H9 (cell line): ENCODE measurements at regions not wholly inside any gene's neighbourhood (a gene's known extent, or its start where the extent isn't known, plus 50 kb on each side); places are given as distances from the start of the nearest gene placed in this dataset.

Source experiments
- DNase-seq: peaks from one replicate; pipeline ENCODE4 v3.0.0-alpha.2; 2017
- H2AFZ ChIP-seq: one replicate; pipeline ENCODE4 v1.6.1; 2013; ENCODE audit warnings: mild to moderate bottlenecking, low read length, control low read depth, moderate library complexity
- H2AK5ac ChIP-seq: 2 replicates; pipeline ENCODE4 v1.6.1; 2013; ENCODE audit warnings: low read length, control low read depth, mixed read lengths; ENCODE audit not compliant: insufficient read length
- H2BK120ac ChIP-seq: one replicate; pipeline ENCODE4 v1.6.1; 2013; ENCODE audit warnings: low read depth, mild to moderate bottlenecking, low read length, control low read depth, inconsistent platforms; ENCODE audit not compliant: poor library complexity, severe bottlenecking
- H2BK12ac ChIP-seq: 2 replicates; pipeline ENCODE4 v1.6.1; 2013; ENCODE audit warnings: low read length, control low read depth, mixed read lengths, low read depth; ENCODE audit not compliant: insufficient read length
- H2BK15ac ChIP-seq: 2 replicates; pipeline ENCODE4 v1.6.1; 2013; ENCODE audit warnings: low read depth, low read length, control low read depth
- H2BK20ac ChIP-seq: one replicate; pipeline ENCODE4 v1.6.1; 2013; ENCODE audit warnings: low read depth, mild to moderate bottlenecking, low read length, control low read depth, inconsistent platforms; ENCODE audit not compliant: poor library complexity, severe bottlenecking
- H2BK5ac ChIP-seq: 2 replicates; pipeline ENCODE4 v1.6.1; 2013; ENCODE audit warnings: low read length, control low read depth, mixed read lengths; ENCODE audit not compliant: insufficient read length
- H3K14ac ChIP-seq: 2 replicates; pipeline ENCODE4 v1.6.1; 2013; ENCODE audit warnings: low read length, control low read depth; ENCODE audit not compliant: insufficient read depth
- H3K18ac ChIP-seq: 2 replicates; pipeline ENCODE4 v1.6.1; 2013; ENCODE audit warnings: low read depth, mild to moderate bottlenecking, mixed read lengths, low read length, control low read depth; ENCODE audit not compliant: insufficient read length
- H3K23ac ChIP-seq: 2 replicates; pipeline ENCODE4 v1.6.1; 2013; ENCODE audit warnings: low read length, control low read depth, mixed read lengths, low read depth; ENCODE audit not compliant: insufficient read length
- H3K23me2 ChIP-seq: 2 replicates; pipeline ENCODE4 v1.6.1; 2013; ENCODE audit warnings: low read depth, mild to moderate bottlenecking, mixed read lengths, low read length, control low read depth; ENCODE audit not compliant: insufficient read length, poor library complexity, severe bottlenecking
- H3K27ac ChIP-seq: 2 replicates; pipeline ENCODE4 v1.5.1; 2013; ENCODE audit warnings: low read length, control low read depth, mixed read lengths, low read depth; ENCODE audit not compliant: insufficient read length
- H3K27me3 ChIP-seq: 2 replicates; pipeline ENCODE4 v1.6.1; 2013; ENCODE audit warnings: low read length, control low read depth, inconsistent platforms; ENCODE audit not compliant: insufficient read depth
- H3K4ac ChIP-seq: 2 replicates; pipeline ENCODE4 v1.6.1; 2013; ENCODE audit warnings: low read depth, mild to moderate bottlenecking, control low read depth, inconsistent platforms, low read length, moderate library complexity
- H3K4me1 ChIP-seq: 2 replicates; pipeline ENCODE4 v1.6.1; 2013; ENCODE audit warnings: low read length, control low read depth, inconsistent platforms; ENCODE audit not compliant: insufficient read depth
- H3K4me2 ChIP-seq: 2 replicates; pipeline ENCODE4 v1.6.1; 2013; ENCODE audit warnings: low read length, control low read depth, mixed read lengths; ENCODE audit not compliant: insufficient read length, insufficient read depth
- H3K56ac ChIP-seq: 2 replicates; pipeline ENCODE4 v1.6.1; 2013; ENCODE audit warnings: low read depth, mild to moderate bottlenecking, mixed read lengths, low read length, control low read depth; ENCODE audit not compliant: insufficient read length
- H3K79me1 ChIP-seq: 2 replicates; pipeline ENCODE4 v1.6.1; 2013; ENCODE audit warnings: low read depth, mild to moderate bottlenecking, moderate library complexity, low read length, control low read depth, inconsistent platforms; ENCODE audit not compliant: insufficient read depth, poor library complexity, severe bottlenecking
- H3K79me2 ChIP-seq: 2 replicates; pipeline ENCODE4 v1.6.1; 2013; ENCODE audit warnings: low read length, control low read depth, inconsistent platforms; ENCODE audit not compliant: insufficient read depth
- H3K9ac ChIP-seq: 2 replicates; pipeline ENCODE4 v1.6.1; 2013; ENCODE audit warnings: low read length, control low read depth, mixed read lengths; ENCODE audit not compliant: insufficient read length; ENCODE audit errors: extremely low read depth
- H3K9me3 ChIP-seq: one replicate; pipeline ENCODE4 v1.6.1; 2013; ENCODE audit warnings: low read depth, low read length, inconsistent platforms; ENCODE audit not compliant: control insufficient read depth
- H3T11ph ChIP-seq: one replicate; pipeline ENCODE4 v1.6.1; 2013; ENCODE audit warnings: mild to moderate bottlenecking, low read length, control low read depth, inconsistent platforms
- H4K20me1 ChIP-seq: one replicate; pipeline ENCODE4 v1.6.1; 2013; ENCODE audit not compliant: control insufficient read depth, insufficient read length, insufficient read depth
- H4K5ac ChIP-seq: 2 replicates; pipeline ENCODE4 v1.6.1; 2013; ENCODE audit warnings: low read depth, mild to moderate bottlenecking, mixed read lengths, low read length, control low read depth; ENCODE audit not compliant: insufficient read length
- H4K8ac ChIP-seq: replicated peaks from 2 replicates; pipeline ENCODE4 v1.6.1; 2013; ENCODE audit warnings: low read length, control low read depth, mixed read lengths, low read depth; ENCODE audit not compliant: insufficient read length
- H4K91ac ChIP-seq: 2 replicates; pipeline ENCODE4 v1.6.1; 2013; ENCODE audit warnings: low read depth, mild to moderate bottlenecking, moderate library complexity, mixed read lengths, low read length, control low read depth; ENCODE audit not compliant: insufficient read length
- H3K27ac Mint-ChIP-seq, 3 experiments: 2 replicates in 2 of 3; 3 replicates in 1 of 3; pipeline ENCODE4 v1.8.0; 2020 to 2021; ENCODE audit warnings: mixed read lengths in 3 of 3, mild to moderate bottlenecking in 1 of 3, moderate library complexity in 1 of 3
- H3K27me3 Mint-ChIP-seq: 2 replicates; pipeline ENCODE4 v1.8.0; 2021; ENCODE audit warnings: low read depth, mild to moderate bottlenecking, moderate library complexity, mixed read lengths
- H3K36me3 Mint-ChIP-seq, 3 experiments: 2 replicates in 2 of 3; 3 replicates in 1 of 3; pipeline ENCODE4 v1.8.0; 2020 to 2021; ENCODE audit warnings: low read depth in 3 of 3, mixed read lengths in 3 of 3; ENCODE audit not compliant: insufficient read depth in 1 of 3
- H3K4me1 Mint-ChIP-seq, 2 experiments: 2 replicates each; pipeline ENCODE4 v1.8.0; 2020; ENCODE audit warnings: mixed read lengths in 2 of 2
- H3K4me3 Mint-ChIP-seq, 2 experiments: 2 replicates in 1 of 2; 3 replicates in 1 of 2; pipeline ENCODE4 v1.8.0; 2020 to 2021; ENCODE audit warnings: mild to moderate bottlenecking in 2 of 2, mixed read lengths in 2 of 2, moderate library complexity in 1 of 2
- H3K9me3 Mint-ChIP-seq, 2 experiments: 2 replicates in 1 of 2; 3 replicates in 1 of 2; pipeline ENCODE4 v1.8.0; 2020; ENCODE audit warnings: mild to moderate bottlenecking in 2 of 2, mixed read lengths in 2 of 2, moderate library complexity in 1 of 2
- WGBS: extraction: QIAGEN DNeasy Blood & Tissue Kit; methylation state at CpG from one replicate; pipeline ENCODE4 v1.1.7; 2013; ENCODE audit warnings: missing lambda C conversion rate, low lambda C conversion rate, mixed read lengths; ENCODE audit not compliant: insufficient read length; ENCODE audit errors: extremely low coverage; 5-methylcytosine and 5-hydroxymethylcytosine counted together
- TF ChIP-seq, protein P1 (sequence below): fragments of 200-600 bp; sonication (generic); conservative IDR thresholded peaks from 3 replicates; pipeline ENCODE4 v1.8.0; 2021; ENCODE audit warnings: antibody characterized with exemption, mild to moderate bottlenecking

- Histone ChIP-seq H3K9me3 (no peaks in the 10 kb centered on the region), H3K79me1 (no peaks in the 10 kb centered on the region), H3K18ac (no peak overlapping the region), H2BK5ac (no peak overlapping the region), H4K20me1 (no peaks in the 10 kb centered on the region), H3K27ac (no peak overlapping the region), H4K5ac (no peak overlapping the region), H4K8ac (no peak overlapping the region), H3K9ac (no peak overlapping the region), H3K27me3 (no peaks in the 10 kb centered on the region), H2BK120ac (no peak overlapping the region), H3K4me2 (no peak overlapping the region), H3K4me1 (no peaks in the 10 kb centered on the region), H3T11ph (no peak overlapping the region), H3K14ac (no peak overlapping the region), H3K23me2 (no peaks in the 10 kb centered on the region), H2AFZ (no peak overlapping the region), H2BK15ac (no peak overlapping the region), H3K56ac (no peak overlapping the region), H4K91ac (no peak overlapping the region), H3K4ac (no peak overlapping the region), H2BK20ac (no peak overlapping the region), H3K23ac (no peak overlapping the region), H2BK12ac (no peak overlapping the region), H3K79me2 (no peaks in the 10 kb centered on the region), H2AK5ac (no peak overlapping the region)
- Mint-ChIP-seq H3K9me3 (no peaks in the 10 kb centered on the region), H3K36me3 (no peaks in the 10 kb centered on the region), H3K4me3 (no peak overlapping the region), H3K27ac (no peak overlapping the region), H3K27me3 (peaks cover 2% of the 10 kb centered on the region; the same call in 1 of the 2 replicates), H3K4me1 (peaks cover 8 to 14% of the 10 kb centered on the region in 2 experiments)
- TF ChIP-seq, protein P1, sequence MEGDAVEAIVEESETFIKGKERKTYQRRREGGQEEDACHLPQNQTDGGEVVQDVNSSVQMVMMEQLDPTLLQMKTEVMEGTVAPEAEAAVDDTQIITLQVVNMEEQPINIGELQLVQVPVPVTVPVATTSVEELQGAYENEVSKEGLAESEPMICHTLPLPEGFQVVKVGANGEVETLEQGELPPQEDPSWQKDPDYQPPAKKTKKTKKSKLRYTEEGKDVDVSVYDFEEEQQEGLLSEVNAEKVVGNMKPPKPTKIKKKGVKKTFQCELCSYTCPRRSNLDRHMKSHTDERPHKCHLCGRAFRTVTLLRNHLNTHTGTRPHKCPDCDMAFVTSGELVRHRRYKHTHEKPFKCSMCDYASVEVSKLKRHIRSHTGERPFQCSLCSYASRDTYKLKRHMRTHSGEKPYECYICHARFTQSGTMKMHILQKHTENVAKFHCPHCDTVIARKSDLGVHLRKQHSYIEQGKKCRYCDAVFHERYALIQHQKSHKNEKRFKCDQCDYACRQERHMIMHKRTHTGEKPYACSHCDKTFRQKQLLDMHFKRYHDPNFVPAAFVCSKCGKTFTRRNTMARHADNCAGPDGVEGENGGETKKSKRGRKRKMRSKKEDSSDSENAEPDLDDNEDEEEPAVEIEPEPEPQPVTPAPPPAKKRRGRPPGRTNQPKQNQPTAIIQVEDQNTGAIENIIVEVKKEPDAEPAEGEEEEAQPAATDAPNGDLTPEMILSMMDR: no peak
- DNase-seq: no peak
- whole genome bisulfite sequencing: no CpG with 5 or more reads among the region's 4 CpGs
These were observed 115.3 kb upstream of the ESR1 start for GRCh38 chr6:151692216-151692615.
